GM18505 (cell line): ENCODE measurements at regions not wholly inside any gene's neighbourhood (a gene's known extent, or its start where the extent isn't known, plus 50 kb on each side); places are given as distances from the start of the nearest gene placed in this dataset.

Experiments
- ATAC-seq: cut with Tn5 transposase; IDR thresholded peaks from one replicate; pipeline ENCODE4 v1.9.1; 2021; ENCODE audit not compliant: unreplicated experiment
- POLR2A ChIP-seq: IDR thresholded peaks from 4 replicates; pipeline ENCODE4 v1.6.1; 2011; ENCODE audit warnings: borderline replicate concordance; ENCODE audit not compliant: insufficient read depth, insufficient read length; ENCODE audit errors: extremely low read depth

- no peak for ATAC-seq
- TF ChIP-seq POLR2A = no peak
Observed at GRCh38 chr3:23749609-23750008, 56.1 kb upstream of the UBE2E1 start.

- no peak for ATAC-seq
- TF ChIP-seq POLR2A = no peak
Observed at GRCh38 chr3:23750573-23751210, 55.1 kb upstream of the UBE2E1 start.

GRCh38 chr3:23751212-23751723 lies 54.5 kb upstream of the UBE2E1 start:
- TF ChIP-seq POLR2A = no peak
- ATAC-seq = no peak

- TF ChIP-seq POLR2A = no peak
- ATAC-seq = no peak
Observed at GRCh38 chr3:23752126-23752525, 53.6 kb upstream of the UBE2E1 start.

GRCh38 chr3:23754215-23754614 lies 51.5 kb upstream of the UBE2E1 start:
- ATAC-seq = no peak

More at GRCh38 chr3:23754215-23754614, 51.5 kb upstream of the UBE2E1 start:
- TF ChIP-seq POLR2A = no peak
